HG02642 (cell line): ENCODE measurements at regions not wholly inside any gene's neighbourhood (a gene's known extent, or its start where the extent isn't known, plus 50 kb on each side); places are given as distances from the start of the nearest gene placed in this dataset.

Source experiments
- ATAC-seq: cut with Tn5 transposase; IDR thresholded peaks from one replicate; pipeline ENCODE4 v1.9.1; 2021; ENCODE audit warnings: mild to moderate bottlenecking; ENCODE audit not compliant: unreplicated experiment, poor library complexity

- no peak for ATAC-seq
These were observed 121.5 kb upstream of the NABP1 start for GRCh38 chr2:191556463-191556862.

GRCh38 chr2:191557841-191558240, 120.1 kb upstream of the NABP1 start:
- ATAC-seq: no peak

- no peak for ATAC-seq
These were observed 118.4 kb upstream of the NABP1 start for GRCh38 chr2:191559569-191559968.

- no peak for ATAC-seq
These were observed 117.4 kb upstream of the NABP1 start for GRCh38 chr2:191560411-191560980.

DNA sequence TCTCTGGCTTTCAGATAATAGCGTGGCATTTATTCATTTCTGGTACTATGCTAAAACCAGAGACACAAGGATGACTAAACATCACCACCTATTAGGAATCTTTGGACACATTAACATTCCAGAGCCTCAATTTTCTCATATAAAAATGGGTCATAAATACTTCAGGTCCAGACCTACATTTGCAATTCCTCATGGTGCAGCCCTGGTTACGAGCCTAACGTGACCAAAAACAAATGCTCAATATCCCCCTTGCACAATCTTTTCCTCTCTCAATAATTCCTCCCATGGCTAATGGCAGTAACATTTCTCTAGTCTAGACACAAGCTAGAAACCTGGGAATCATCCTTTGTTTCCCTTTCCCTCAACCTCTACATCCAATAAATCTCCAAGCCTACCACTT, 112.8 kb upstream of the NABP1 start:
- ATAC-seq: no peak

DNA sequence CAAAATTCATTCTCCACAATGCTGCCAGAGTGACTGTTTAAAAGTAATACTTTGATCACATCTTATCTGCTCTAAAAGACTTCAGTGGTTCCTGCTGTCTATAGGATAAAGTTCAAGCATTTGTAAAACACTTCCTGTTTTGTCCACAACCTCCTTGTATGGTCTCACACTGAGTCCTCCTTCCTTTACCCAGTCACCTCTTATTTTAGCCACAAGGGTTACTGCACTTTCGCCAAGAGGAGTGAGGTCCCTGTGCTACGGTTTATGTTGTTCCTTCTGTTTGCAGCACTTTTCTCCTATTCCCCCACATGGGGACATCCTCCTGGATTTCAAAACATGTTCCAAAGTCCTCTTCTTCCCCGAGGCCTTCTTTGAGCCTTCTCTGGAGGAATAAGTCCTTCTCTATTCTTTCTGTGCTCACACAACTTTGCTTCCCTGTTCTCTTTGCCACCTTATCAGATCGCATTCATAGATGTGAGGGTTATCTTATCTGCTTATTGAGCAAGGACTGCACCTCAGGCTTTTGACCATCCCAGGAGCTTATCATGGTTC, 112.2 kb upstream of the NABP1 start:
- ATAC-seq: peak; percentile 49

DNA sequence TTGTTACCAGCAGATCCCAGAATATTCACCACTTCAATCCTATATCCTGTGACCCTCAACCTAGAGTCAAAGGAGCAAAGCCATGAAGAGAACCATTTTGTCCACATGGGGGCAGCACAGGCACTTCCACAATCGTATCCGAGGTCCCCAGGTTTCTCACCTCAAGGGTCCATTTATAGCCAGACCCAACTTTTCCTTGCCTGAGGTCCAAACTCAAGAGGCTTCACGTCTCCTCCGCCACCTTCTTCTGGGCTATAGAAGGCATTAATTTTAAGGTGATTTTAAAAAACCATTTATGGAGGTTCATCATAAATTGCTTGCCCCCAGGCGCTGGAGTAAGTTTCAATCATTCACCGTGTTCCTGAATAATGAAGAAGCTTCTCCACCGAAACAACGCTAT, 111.6 kb upstream of the NABP1 start:
- ATAC-seq: peak; percentile 80

GRCh38 chr2:191567206-191567605, 110.7 kb upstream of the NABP1 start:
- no peak for ATAC-seq

- ATAC-seq: no peak
These were observed 108.9 kb upstream of the NABP1 start for GRCh38 chr2:191569025-191569424.

DNA sequence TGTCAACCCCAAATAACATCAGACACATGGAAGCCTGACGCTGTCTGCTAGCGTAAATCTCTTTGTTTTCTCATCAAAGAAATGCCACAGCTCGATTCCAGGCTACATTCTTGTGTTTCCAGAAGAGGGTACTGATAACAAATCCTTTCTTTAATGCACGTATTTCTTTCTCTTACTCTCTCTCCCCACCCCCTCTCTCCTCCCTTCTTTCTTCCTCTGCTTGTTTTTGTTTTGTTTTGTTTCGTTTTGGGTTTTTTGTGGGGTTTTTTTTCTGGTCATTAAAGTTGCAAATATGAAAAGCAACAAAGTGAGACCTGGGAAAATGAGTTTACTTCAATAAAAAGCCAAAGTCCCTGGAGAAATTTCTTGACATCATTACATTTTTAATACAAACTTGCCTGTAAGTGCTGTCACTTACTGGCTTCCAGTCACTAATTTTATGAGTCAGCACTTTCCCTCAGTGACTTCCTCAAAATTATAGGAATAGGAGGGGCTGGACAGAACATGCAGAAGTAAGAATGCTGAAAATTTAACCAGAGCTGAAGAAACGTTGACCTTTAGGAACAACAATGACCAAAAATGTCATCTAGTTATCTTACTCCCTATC, 106.7 kb upstream of the NABP1 start:
- ATAC-seq: peak; percentile 60

- no peak for ATAC-seq
These were observed 105.6 kb upstream of the NABP1 start for GRCh38 chr2:191572319-191572718.

GRCh38 chr2:191573216-191573615, 104.7 kb upstream of the NABP1 start:
- ATAC-seq: no peak

GRCh38 chr2:191574232-191574631, 103.7 kb upstream of the NABP1 start:
- ATAC-seq: no peak

DNA sequence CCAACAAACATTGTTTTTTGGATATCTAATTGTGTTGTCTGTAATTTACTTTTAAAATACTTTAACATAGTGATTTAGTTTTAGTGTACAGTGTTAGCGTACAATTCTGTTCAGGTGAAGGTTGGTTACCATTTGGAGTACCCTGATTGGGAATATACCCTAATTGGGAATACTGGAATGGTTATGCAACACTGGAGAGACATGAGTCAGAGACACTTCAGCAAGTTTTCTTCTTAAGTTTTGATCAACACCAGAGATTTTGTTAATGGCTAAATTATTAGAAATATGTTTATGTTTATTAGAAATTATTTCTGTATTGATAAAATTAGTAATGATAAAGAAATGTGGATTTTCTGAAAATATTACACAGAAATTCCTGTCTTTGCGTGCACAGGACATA, 100.3 kb upstream of the NABP1 start:
- ATAC-seq: no peak

DNA sequence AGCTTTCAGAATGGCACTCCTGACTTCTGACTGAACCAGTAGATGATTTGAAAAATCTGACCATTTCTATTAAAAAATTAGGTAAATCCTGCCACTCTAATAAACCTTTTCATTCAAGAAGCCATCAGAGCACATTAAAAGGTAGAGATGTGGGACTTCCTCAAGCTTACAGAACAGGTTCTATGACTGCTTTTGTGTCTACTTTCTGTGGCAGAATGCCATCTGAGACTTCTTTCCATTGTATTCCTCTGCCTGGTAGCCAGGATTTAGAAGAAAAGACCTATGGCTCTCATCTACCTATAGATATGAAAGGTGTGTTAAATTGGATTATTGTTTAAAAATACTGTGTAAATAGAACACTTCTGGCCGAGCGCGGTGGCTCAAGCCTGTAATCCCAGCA, 99.9 kb upstream of the NABP1 start:
- ATAC-seq: no peak

DNA sequence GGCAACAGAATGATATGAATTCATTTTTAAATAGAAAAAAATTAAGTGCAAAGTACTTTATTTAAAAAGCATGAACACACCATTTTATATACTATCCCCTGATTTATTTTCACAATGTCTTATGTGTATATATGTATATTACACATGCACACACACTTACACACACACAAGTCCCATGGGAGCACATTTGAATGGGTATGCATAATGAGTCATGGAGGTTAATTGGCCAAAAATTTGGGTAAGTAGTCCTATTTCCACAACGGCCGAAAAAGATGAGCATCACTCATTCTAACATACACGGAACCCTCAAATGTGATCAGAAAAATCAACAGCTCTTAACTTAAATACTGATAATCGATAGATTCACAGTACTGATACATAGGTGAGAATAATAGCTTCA, 97.4 kb upstream of the NABP1 start:
- no peak for ATAC-seq

DNA sequence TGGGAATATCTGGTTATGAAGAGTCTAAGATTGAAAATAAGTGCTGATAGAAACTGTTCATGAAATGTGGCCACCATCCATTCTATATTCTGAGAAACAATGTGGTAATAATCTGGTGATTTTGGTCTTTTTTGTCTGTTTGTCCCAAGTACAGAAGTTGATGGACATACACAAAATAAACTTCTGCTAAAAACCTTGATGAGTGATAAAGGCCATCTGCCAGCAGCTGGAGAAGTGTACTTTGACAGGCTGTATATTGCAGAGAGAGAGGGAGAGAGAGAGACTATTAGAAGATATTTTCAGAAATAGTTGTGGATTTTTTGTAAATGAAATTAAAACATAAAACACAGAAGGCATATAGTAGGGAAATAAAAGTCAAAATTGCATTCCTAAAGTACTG, 96.9 kb upstream of the NABP1 start:
- ATAC-seq: no peak

- no peak for ATAC-seq
These were observed 95.6 kb upstream of the NABP1 start for GRCh38 chr2:191582355-191582754.

GRCh38 chr2:191591025-191591424, 86.9 kb upstream of the NABP1 start:
- no peak for ATAC-seq

- ATAC-seq: no peak
These were observed 84.1 kb upstream of the NABP1 start for GRCh38 chr2:191593622-191594385.

DNA sequence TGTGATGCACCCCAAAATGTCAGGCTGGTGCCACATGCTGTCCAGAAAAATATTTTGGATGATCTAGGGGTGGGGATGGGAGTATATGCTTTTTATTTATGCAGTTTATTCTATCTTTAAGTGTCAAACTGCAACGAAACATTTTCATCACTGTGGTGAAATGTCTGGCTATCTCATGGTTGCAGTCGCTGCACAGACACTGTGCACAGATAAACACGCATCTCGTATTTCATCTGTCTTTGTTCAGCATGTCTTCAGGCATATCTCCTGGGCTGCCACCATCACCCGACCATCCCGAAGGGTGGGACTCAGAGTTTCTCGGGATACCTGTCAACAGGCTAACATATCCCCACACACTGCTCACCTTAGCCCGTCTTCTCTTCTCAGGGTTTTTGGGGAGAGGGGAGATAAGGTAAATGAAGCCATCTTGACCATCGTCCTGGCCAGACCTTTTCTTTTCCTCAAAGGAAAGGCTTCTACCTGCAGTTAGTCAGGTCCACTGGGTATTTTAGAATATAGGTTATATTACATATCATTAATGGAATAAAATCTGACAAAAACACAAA, 80.7 kb upstream of the NABP1 start:
- no peak for ATAC-seq
